Activated CD8-positive, alpha-beta memory T cell treated with anti-CD3 and anti-CD28 coated beads, Interleukin-2, amount 50 U/mL, for 1 hour (primary cell): ENCODE measurements at regions not wholly inside any gene's neighbourhood (a gene's known extent, or its start where the extent isn't known, plus 50 kb on each side); places are given as distances from the start of the nearest gene placed in this dataset.
"Not testable (repeated sequence)": the region's sequence is repeated elsewhere in the genome, so short reads cannot be mapped to it uniquely, and the experiment has no call there.

ENCODE experiments used
- DNase-seq: peaks from one replicate; pipeline ENCODE4 v3.0.0-alpha.2; 2020; ENCODE audit errors: extremely low read depth

DNA sequence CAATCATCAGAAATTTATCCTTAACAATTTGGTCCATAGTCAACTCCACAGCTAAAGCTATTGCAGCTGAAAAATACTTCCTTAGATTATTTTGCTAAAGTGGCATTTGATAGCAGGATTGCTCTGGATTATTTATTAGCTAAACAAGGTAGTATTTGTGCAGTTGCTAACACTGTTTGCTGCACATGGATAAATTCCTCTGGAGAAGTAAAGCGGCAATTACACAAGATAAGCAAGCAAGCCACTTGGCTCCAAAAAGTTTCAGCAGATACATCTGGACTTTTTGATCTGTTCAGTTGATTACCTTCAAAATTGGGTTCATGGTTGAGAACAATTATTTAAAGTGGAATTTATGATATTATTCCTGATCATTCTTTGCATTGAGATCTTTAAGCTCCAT, 971.5 kb downstream of the C4orf33 start:
- DNase-seq = no peak

DNA sequence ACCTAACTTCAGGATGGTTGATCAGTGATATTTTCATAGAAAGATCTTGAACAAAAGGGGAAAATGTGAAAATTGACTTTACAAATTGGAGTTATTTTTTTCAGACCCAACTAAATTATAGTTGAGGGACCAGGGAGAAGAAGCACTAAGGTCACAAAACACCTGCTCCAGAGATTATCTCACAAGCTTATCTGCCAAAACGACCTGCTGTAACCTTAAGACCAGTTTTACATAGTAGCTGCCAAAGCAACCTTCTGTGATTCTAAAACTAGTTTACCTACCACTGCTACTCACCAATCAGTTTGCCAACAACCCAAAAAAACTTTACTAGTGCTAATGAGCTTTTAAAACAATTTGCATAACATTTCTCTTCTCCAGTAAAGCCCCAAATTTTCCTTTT, 972.1 kb downstream of the C4orf33 start:
- no peak for DNase-seq

DNA sequence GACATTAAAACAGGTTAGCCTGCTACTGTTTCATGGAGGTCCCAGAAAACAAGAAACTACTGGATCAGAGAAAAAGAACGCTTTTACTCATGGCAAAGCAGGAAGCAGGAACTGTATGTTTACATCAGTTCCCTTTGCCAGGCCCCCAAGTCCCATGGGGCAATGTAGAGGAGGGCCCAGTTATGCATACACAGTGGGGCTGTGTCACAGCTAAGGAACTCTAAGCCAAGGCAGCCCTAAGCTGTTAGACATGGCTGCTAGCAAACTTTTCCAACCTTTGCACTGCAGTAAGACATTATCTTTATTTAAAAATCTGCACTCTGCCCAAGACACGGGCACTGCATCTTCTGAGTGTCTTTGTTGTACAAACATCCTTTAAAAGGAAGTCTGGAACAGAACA, 975.8 kb downstream of the C4orf33 start:
- DNase-seq = no peak

DNA sequence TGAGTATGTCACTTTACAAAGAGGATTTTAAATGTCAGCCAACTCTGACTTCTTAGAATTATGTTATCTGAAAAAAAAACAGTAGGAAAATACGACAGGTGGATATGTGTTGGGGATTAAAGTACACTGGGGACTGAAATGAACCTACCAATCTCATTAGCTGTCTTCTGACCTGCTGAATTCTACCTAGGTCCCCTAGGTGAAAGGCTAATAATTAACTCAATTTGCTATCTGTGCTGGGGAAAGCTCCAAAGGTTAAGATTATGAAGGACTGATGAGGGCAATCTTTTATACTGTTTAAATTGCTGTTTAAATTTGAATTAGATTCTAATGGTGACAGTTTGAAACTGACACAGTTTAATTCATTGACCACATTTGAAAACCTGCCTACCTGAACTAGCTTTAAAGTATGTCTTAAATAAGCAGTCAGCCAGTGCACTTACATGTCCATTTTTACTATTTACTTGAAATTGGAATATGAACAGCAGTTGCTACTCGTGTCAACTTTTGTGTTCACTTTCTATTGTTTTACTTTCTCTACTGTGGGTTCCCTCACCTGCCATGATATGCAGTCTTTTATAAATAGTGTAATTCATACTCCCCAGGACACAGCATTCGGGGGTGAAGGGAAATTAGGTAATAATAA, 977.3 kb downstream of the C4orf33 start:
- no peak for DNase-seq

DNA sequence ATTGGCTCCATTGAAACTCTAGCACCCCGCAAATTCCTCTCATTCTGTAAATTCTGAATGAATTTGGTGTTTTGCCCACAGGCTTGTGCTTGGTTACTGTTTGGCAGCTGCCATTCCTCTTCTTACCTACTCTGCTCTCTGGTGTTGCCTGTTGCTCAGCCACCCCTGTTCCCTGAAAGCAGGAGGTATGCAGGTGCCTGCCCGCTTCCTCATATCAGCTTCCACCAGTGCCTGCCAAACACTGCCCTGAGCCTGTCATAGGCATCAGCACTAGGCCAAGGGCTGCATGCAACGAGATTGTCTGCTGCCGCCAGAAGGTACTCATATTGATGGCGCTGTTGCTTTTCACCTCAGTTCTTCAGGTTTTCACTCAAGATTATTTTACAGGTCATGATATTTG, 978.1 kb downstream of the C4orf33 start:
- no peak for DNase-seq

DNA sequence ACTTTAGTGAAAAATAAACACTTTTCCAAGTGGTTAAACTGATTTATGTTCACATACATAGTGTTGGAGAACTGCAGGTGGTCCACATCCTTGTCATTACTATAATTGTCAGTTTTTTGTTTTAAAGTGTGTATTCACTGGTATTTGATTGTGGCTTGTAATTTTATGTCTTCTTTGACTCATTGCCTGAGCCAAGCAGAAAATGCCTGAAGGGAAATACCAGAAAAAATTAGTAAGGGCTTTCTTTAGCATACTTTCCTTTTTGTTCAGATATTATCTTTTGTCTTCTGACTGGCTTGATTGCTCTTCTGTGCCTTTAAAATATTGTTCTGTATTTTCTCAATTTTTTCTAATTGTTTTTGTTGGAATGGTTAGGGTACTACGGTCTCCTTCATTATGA, 981.3 kb downstream of the C4orf33 start:
- DNase-seq = no peak

DNA sequence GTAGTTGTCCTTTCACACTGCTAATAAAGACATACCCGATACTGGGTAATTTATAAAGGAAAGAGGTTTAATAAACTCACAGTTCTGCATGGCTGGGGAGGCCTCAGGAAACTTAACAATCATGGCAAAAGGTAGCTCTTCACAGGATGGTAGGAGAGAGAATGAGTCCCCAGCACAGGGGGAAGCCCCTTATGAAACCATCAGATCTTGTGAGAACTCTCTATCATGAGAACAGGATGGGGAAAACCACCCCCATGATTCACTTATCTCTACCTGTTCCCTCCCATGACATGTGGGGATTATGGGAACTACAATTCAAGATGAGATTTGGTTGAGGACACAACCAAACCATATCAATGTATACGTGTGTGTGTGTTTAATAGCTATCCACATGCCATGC, 983.1 kb downstream of the C4orf33 start:
- not testable (repeated sequence) for DNase-seq

DNA sequence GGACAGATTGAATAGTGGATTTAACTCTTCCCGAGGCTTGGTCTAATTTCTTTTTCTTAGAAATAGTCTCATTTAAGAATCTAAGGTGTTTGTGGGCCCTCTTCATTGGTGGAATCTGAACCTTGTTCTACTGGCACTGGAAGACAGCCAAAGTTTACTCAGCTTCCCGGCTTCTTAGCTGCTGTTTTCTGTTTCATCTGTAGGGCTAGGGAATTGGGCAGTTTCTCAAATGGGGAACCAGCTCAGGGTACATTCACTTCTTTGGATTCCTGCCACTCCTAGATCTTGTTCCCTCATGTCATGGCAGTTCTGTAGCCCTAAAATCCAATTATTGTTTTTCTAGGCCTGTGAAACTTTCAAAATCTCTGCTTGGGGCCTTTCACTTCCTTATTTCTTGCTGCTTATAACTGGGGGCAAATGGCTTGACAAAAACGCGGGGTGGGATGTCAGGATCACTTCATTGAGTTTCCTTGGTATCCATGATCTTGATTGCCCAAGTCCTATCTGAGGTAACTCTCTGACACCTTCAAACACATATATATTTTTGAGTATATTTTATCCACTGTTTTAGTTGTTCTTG, 985.0 kb downstream of the C4orf33 start:
- DNase-seq = no peak

DNA sequence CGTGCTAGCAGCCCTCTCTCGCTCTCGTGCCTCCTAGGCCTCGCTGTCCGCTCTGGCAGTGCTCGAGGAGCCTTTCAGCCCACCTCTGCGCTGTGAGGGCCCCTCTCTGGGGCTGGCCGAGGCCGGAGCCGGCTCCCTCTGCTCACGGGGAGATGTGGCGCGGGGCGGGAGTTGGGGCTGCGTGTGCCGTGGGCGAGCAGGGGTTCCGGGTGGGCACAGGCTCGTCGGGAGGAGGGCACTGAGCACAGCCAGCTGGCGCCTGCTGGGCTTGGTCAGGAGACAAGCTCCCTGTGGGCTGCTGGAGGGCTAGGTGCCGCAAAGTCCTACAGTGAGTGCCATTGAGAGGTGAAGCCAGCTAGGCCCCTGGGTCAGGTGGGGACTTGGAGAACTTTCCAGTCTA, 994.5 kb downstream of the C4orf33 start:
- DNase-seq = no peak

DNA sequence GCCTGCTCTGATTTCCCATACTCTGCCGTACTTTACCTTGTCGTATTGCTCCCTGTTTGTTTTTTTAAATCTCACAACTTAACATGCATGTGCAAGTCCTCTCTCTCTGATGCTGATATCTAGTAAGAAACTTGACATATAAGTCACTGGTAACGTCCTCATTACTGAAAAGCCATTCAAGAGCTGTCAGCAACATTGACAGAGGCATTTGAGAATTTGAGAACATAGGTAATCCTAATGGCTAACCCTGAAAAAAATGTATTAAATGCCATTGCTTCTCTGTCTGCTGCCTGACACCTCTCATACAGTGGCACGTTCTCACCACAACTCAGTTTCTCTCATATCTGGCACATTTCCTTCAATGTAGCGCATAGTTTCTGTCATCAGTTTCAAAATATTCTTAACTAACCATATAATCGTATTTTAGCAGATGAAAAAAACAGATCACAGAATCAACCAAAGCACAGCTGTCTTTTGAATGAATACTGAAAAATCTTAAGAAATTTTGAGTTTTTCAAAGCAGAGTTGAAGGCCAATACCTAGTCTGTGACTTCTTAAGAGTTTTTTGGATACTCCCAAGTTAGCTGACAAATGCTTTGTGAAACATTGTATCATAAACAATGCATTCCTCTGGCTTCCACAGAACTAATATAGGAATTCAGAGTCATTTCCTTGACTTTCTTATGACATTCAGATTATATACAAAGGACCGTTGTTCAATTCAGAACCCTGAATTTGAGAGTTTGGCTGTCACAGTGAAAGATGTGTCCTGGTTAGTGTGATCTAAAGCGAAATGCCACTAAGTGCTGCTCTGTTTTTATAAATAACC, 996.4 kb downstream of the C4orf33 start:
- no peak for DNase-seq

DNA sequence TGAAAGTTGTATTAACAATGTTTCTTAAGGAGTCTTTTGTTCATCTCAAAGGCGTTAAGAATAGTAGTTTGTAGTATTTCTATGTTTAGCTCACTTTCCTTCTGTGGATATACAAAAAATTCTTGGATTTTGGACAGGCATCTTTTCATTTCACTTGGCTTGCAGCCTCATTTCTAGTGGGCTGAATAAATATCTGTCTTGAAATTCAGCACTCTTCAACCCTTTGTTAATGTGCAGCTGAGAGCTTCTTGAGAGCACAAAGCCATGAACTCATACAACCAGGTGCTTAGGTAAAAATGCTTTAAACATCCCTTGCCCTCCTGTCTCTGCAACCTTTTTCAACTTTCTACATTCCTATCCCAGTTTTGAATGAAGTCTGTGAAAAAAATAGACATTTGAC, 1003.2 kb downstream of the C4orf33 start:
- no peak for DNase-seq

GRCh38 chr4:130110189-130110588, 1014.2 kb downstream of the C4orf33 start:
- DNase-seq = no peak

- DNase-seq = no peak
Observed at GRCh38 chr4:130110770-130111169, 1014.8 kb downstream of the C4orf33 start.

DNA sequence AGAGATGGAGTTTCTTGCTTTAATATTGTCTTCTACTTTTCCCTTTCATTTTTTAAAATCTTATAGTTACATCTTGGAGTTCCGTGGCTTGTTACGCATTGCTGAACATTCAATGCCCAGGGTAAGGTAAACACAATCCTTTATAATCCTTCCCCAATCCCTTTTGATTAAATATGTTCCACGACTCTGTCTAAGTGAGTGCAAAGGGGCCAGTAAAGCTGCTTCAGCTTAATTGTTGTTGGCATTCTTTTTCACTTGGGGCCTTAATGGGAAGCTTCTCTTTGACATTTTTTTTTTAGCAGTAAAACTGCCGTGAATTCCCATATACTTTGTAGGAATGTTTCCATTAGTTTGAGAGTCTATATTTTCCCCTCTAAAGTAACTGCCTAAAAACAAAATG, 1028.1 kb downstream of the C4orf33 start:
- DNase-seq = no peak

- DNase-seq = no peak
Observed at GRCh38 chr4:130125467-130125866, 1029.5 kb downstream of the C4orf33 start.

DNA sequence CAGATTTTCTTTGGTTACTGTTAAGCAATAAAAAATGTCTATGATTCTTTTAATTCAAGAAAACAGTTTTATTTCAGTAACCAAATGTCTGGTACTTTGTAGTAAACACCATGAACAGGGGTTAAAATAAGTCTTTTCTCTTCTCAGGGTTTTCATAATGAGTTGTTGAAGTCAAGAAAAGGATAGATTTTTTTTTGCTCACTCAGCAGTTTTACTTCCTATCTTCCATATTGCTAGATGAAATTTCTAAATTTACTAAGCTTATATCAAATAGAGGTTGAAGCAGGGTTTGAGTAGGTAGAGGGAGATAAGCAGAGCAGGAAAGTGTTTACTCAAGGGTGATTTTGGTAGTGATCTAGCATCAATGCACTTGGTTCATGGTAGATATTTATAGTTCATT, 1031.3 kb downstream of the C4orf33 start:
- no peak for DNase-seq

DNA sequence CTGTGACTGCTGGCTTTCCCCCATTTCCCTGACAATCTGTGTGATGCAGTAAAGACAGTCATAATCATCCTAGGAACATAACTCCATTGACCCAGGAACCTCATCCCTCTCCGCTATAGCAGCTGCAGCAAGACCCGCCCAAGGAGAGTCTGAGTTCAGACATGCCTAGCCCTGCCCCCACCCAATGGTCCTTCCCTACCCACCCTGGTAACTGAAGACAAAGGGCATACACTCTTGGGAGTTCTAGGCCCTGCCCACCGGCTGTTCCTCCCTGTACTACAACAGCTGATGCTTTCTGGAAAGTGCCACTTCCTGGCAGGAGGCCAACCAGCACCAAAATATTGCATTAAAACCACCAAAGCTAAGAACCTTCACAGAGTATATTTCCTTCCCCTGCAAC, 1035.6 kb downstream of the C4orf33 start:
- DNase-seq = no peak

GRCh38 chr4:130141651-130142050, 1045.7 kb downstream of the C4orf33 start:
- no peak for DNase-seq

DNA sequence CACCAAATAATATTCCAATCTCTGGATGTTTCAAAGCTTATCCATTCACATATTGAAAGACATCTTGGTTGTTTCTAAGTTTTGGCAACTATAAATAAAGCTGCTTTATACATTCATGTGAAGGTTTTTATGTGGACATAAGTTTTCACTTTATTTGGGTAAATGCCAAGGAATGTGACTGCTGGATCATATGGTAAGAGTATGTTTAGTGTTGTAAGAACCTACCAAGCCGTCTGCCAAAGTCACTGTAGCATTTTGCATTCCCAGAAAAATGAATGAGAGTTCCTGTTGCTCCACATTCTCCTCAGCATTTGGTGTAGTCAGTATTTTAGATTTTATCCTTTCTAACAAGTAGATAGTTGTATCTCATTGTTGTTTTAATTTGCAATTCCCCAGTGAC, 1047.7 kb downstream of the C4orf33 start:
- DNase-seq = no peak

DNA sequence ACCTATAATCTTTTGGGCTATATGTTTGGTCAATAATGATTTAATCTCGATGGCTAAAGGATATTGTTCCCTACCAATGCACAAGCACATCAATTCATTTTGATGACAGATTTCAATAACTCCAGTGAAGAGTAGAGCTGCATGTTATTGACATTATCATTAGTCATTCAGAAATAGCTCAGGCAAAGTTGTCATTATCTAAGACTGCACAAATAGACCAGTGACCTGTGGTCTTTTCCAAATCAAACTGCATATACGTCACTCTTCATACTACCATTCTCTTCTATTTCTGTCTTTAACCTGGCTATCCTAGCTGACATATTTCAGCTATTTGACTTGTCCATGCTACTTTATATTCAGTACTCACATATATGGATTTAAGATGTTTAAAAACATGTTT, 1050.8 kb downstream of the C4orf33 start:
- DNase-seq = no peak

- no peak for DNase-seq
Observed at GRCh38 chr4:130147641-130148040, 1051.7 kb downstream of the C4orf33 start.

- no peak for DNase-seq
Observed at GRCh38 chr4:130154901-130155300, 1058.9 kb downstream of the C4orf33 start.

GRCh38 chr4:130163701-130164100, 1067.7 kb downstream of the C4orf33 start:
- no peak for DNase-seq
